Keratinocyte (primary cell): ENCODE measurements at regions not wholly inside any gene's neighbourhood (a gene's known extent, or its start where the extent isn't known, plus 50 kb on each side); places are given as distances from the start of the nearest gene placed in this dataset.

Experiments
- DNase-seq: peaks from one replicate; pipeline ENCODE4 v3.0.0-alpha.2; 2011; ENCODE audit warnings: low read depth, missing footprints, low spot score
- FAIRE-seq: peaks from 2 replicates; lab custom pipeline; 2011; peaks lifted over from hg19 to GRCh38; lab: Jason Lieb, UNC
- H2AFZ ChIP-seq: 2 replicates; pipeline ENCODE4 v1.6.0; 2012; ENCODE audit warnings: low read length, control low read depth, inconsistent platforms; ENCODE audit not compliant: control insufficient read depth
- H3K27ac ChIP-seq: 2 replicates; pipeline ENCODE4 v1.5.1; 2011; ENCODE audit warnings: low read length; ENCODE audit not compliant: control insufficient read depth, insufficient read depth
- H3K27me3 ChIP-seq: 3 replicates; pipeline ENCODE4 v1.6.0; 2011; ENCODE audit warnings: low read length; ENCODE audit not compliant: control insufficient read depth, insufficient read depth; ENCODE audit errors: extremely low read depth
- H3K36me3 ChIP-seq, 2 experiments: 2 replicates in 1 of 2; 3 replicates in 1 of 2; pipeline ENCODE4 v1.5.1; 2011; ENCODE audit warnings: low read length in 2 of 2, mild to moderate bottlenecking in 1 of 2; ENCODE audit not compliant: control insufficient read depth in 2 of 2, insufficient read depth in 2 of 2; ENCODE audit errors: extremely low read depth in 1 of 2
- H3K4me1 ChIP-seq: 3 replicates; pipeline ENCODE4 v1.5.1; 2011; ENCODE audit warnings: low read length; ENCODE audit not compliant: control insufficient read depth, insufficient read depth; ENCODE audit errors: extremely low read depth
- H3K4me2 ChIP-seq: 3 replicates; pipeline ENCODE4 v1.6.0; 2011; ENCODE audit warnings: low read depth, low read length; ENCODE audit not compliant: control insufficient read depth, insufficient read depth; ENCODE audit errors: extremely low read depth
- H3K4me3 ChIP-seq, 3 experiments: fragments of 200-600 bp in 1 of 3; sonication (generic) in 1 of 3; 2 replicates in 2 of 3; 3 replicates in 1 of 3; pipeline ENCODE4 v1.5.1; 2011 to 2016; ENCODE audit warnings: low read length in 3 of 3, mild to moderate bottlenecking in 3 of 3, control low read depth in 2 of 3, inconsistent platforms in 1 of 3, low read depth in 1 of 3, mixed read lengths in 1 of 3, mixed run types in 1 of 3, moderate library complexity in 1 of 3; ENCODE audit not compliant: control insufficient read depth in 2 of 3, insufficient read depth in 2 of 3; ENCODE audit errors: extremely low read depth in 1 of 3
- H3K79me2 ChIP-seq: 2 replicates; pipeline ENCODE4 v1.6.0; 2012; ENCODE audit warnings: low read length; ENCODE audit not compliant: control insufficient read depth, insufficient read depth
- H3K9ac ChIP-seq: 3 replicates; pipeline ENCODE4 v1.6.0; 2011; ENCODE audit warnings: low read length; ENCODE audit not compliant: control insufficient read depth, insufficient read depth; ENCODE audit errors: extremely low read depth
- H3K9me1 ChIP-seq: 3 replicates; pipeline ENCODE4 v1.6.0; 2011; ENCODE audit warnings: low read length; ENCODE audit not compliant: control insufficient read depth, insufficient read depth; ENCODE audit errors: extremely low read depth
- H3K9me3 ChIP-seq: 2 replicates; pipeline ENCODE4 v1.5.1; 2012; ENCODE audit warnings: low read depth, low read length; ENCODE audit not compliant: control insufficient read depth
- H4K20me1 ChIP-seq: 3 replicates; pipeline ENCODE4 v1.6.0; 2011; ENCODE audit warnings: low read length; ENCODE audit not compliant: control insufficient read depth, insufficient read depth; ENCODE audit errors: extremely low read depth
- EZH2 ChIP-seq: IDR thresholded peaks from one replicate; pipeline ENCODE4 v1.6.1; 2012; ENCODE audit warnings: inconsistent platforms, mild to moderate bottlenecking, low read length, moderate library complexity
- dilution Hi-C: fragments of 300-500 bp; cut with MboI; formaldehyde crosslinking; loops from one replicate; pipeline ENCODE4 v1.7.0; 2020; ENCODE audit warnings: low sequenced_read_pairs; ENCODE audit not compliant: extremely low pct_ligation_motif_present
- TF ChIP-seq, protein P1 (sequence below), 3 experiments: IDR thresholded peaks in 1 of 3; conservative IDR thresholded peaks in 1 of 3; optimal IDR thresholded peaks in 1 of 3; 2 replicates in 2 of 3; 3 replicates in 1 of 3; pipeline versions ENCODE3 to v1.5.1; 2011; ENCODE audit warnings: low read length in 3 of 3, mild to moderate bottlenecking in 3 of 3, moderate library complexity in 2 of 3, control low read depth in 1 of 3, inconsistent platforms in 1 of 3; ENCODE audit not compliant: insufficient read depth in 2 of 3; ENCODE audit errors: extremely low read depth in 1 of 3

- no peak overlapping the region for H2AFZ ChIP-seq
- dilution Hi-C loops: no loop called here
- no peaks in the 10 kb centered on the region for H3K9me3 ChIP-seq
- no peaks in the 10 kb centered on the region for H3K27me3 ChIP-seq
- no peaks in the 10 kb centered on the region for H3K9me1 ChIP-seq
- H4K20me1 ChIP-seq: no peaks in the 10 kb centered on the region
- H3K4me2 ChIP-seq: no peak overlapping the region
- no peak overlapping the region for H3K4me3 ChIP-seq
- H3K79me2 ChIP-seq: no peaks in the 10 kb centered on the region
- no peaks in the 10 kb centered on the region for H3K36me3 ChIP-seq
- H3K4me1 ChIP-seq: no peaks in the 10 kb centered on the region
- FAIRE-seq (no peak), DNase-seq (no peak)
- H3K27ac ChIP-seq: no peak overlapping the region
- TF ChIP-seq, protein P1, sequence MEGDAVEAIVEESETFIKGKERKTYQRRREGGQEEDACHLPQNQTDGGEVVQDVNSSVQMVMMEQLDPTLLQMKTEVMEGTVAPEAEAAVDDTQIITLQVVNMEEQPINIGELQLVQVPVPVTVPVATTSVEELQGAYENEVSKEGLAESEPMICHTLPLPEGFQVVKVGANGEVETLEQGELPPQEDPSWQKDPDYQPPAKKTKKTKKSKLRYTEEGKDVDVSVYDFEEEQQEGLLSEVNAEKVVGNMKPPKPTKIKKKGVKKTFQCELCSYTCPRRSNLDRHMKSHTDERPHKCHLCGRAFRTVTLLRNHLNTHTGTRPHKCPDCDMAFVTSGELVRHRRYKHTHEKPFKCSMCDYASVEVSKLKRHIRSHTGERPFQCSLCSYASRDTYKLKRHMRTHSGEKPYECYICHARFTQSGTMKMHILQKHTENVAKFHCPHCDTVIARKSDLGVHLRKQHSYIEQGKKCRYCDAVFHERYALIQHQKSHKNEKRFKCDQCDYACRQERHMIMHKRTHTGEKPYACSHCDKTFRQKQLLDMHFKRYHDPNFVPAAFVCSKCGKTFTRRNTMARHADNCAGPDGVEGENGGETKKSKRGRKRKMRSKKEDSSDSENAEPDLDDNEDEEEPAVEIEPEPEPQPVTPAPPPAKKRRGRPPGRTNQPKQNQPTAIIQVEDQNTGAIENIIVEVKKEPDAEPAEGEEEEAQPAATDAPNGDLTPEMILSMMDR (optimal IDR thresholded peaks at IDR 0.05 in 1 of 3, IDR thresholded peaks at IDR 0.05 in 1 of 3, conservative IDR thresholded peaks at IDR 0.05 in 1 of 3; ENCODE audit: extremely low read depth in 1 of 3, insufficient read depth in 2 of 3, low read length in 3 of 3): no peak
- TF ChIP-seq EZH2: no peak
- H3K9ac ChIP-seq: no peak overlapping the region
Observed at GRCh38 chr6:9957215-9957759, 457.6 kb downstream of the TFAP2A start.

DNA sequence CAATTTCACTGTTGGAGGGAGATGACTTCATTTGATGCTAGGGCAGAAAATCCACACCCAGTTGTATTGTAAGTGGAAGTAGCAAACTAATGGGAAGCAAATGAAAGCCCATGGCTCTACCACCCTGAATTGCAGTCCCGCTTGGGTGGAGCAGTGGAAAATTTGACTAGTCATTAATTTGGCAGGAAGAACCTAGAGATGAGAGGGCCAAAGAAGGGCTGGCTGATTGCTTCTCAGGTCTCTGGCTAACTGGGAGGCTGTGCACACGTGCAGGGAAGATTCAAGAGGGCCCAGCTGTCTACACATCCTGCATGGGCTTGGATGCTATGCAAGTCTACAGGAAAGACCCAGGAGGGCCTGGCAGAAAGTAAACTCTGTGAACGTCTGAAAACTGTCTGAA is 466.2 kb downstream of the TFAP2A start:
- TF ChIP-seq EZH2: no peak
- TF ChIP-seq, protein P1 (optimal IDR thresholded peaks at IDR 0.05 in 1 of 3, IDR thresholded peaks at IDR 0.05 in 1 of 3, conservative IDR thresholded peaks at IDR 0.05 in 1 of 3; ENCODE audit: extremely low read depth in 1 of 3, insufficient read depth in 2 of 3, low read length in 3 of 3): no peak
- H3K4me2 ChIP-seq: no peak overlapping the region
- no peaks in the 10 kb centered on the region for H4K20me1 ChIP-seq
- no peak overlapping the region for H2AFZ ChIP-seq
- H3K4me1 ChIP-seq: no peaks in the 10 kb centered on the region
- no peaks in the 10 kb centered on the region for H3K9me1 ChIP-seq
- H3K4me3 ChIP-seq: no peak overlapping the region
- dilution Hi-C loops: no loop called here
- no peaks in the 10 kb centered on the region for H3K79me2 ChIP-seq
- no peaks in the 10 kb centered on the region for H3K27me3 ChIP-seq
- H3K27ac ChIP-seq: no peak overlapping the region
- FAIRE-seq (no peak), DNase-seq (no peak)
- H3K36me3 ChIP-seq: no peaks in the 10 kb centered on the region
- no peaks in the 10 kb centered on the region for H3K9me3 ChIP-seq
- H3K9ac ChIP-seq: no peak overlapping the region
